Right ventricle myocardium superior (tissue), 1 donor: ENCODE measurements at regions not wholly inside any gene's neighbourhood (a gene's known extent, or its start where the extent isn't known, plus 50 kb on each side); places are given as distances from the start of the nearest gene placed in this dataset.

Source experiments
- ATAC-seq: fragments of 200-7000 bp; cut with Tn5 transposase; one replicate; pipeline ENCODE4 v1.9.1; 2020; ENCODE audit warnings: mild to moderate bottlenecking; ENCODE audit not compliant: poor library complexity
- DNase-seq: peaks from one replicate; pipeline ENCODE4 v3.0.0-alpha.2; 2020
- intact Hi-C: fragments of 100-400 bp; cut with DNase I; formaldehyde crosslinking; loops from one replicate; pipeline ENCODE4 v1.11.2; 2022
- donor health status: DM: no; HTN: yes; CAD: no; lungs with severe emphysema.

DNA sequence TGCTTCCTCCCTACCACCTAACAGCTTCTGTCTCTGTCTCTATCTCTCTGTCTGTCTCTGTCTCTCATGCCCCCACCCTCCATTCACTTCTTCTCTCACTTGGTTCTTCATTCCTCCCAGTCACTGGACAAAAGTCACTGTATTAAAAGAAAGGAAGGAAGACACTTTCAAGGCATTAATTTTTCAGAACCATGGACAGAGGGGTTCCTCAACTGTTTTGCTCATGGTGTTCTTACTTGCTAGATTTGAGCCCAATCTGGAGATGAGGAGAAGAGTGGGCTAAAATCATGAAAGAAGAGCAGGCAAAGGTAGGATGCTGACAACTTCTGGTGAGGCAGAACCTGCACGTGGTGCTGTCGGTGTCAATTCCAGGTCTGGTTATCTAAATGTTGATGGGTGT lies 116.7 kb upstream of the LARGE1 start:
- intact Hi-C loops, result no loop called here
- ATAC-seq (no peak), DNase-seq (no peak)

DNA sequence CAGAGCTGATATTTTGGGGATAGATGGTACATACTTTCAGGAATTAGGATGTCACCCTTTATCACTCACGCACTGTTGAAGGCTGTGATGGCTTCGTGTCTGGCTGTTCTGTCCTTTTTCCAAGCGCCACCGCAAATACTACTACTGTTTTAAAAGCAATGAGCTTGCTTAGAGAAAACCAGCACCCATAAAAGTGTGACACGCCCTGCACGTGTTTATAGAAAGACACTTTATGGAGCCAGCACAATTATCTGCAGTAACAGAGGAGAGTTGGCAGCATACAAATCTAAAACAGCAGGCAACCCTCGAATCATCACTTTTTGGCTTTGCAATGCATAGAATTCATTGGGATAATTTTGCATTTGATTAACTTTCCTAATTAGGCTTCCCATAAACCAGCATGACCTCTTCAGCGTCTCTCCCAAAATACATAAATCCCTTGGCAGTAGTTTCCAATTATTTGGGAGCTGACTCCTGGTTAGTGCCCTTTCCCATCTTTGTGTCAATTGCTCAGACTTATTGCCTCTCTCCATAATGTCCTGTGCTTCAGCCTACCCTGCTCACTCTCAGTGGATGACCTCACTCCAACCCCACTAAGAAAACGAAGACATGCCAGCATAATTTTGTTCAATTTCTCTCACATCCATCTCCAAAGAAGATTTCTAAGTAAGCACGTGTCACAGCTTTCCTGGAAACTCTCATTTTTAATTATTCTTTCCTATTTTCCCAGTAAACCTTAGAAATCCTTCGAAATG lies 118.7 kb upstream of the LARGE1 start:
- DNase-seq (no peak), ATAC-seq (no peak)
- intact Hi-C loops, result no loop called here

GRCh38 chr22:34045311-34045710 lies 125.0 kb upstream of the LARGE1 start:
- ATAC-seq (no peak), DNase-seq (no peak)
- intact Hi-C loops, result no loop called here

DNA sequence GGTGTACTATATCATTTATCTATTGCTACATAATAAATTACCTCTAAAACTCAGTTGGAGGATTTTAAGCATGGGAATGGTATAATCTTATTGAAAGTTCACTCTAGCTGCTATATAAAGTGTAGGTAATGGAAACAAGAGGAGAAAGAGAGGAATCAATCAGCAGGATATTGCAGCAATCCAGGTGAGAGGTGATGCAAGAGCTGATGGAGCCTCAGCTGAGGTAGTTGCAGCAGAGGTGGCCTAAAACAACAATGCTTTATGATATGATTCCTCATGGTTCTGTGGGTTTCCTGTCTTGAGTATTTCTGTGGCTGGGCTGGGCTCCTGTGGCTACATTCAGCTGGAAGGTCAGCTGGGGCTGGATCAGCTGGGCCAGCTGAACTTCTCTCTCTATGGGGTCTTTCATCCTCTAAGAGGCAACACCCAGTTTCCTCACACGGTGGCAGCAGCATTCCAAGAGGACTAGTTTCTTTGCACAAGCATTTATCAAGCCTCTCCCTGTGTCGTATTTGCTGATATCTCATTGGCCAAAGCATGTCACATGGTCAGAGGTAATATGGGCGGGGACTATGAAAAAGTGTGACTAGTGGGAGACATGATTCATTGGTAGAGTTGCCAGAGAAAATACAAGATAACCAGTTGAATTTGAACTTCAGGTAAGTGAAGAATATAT lies 135.4 kb upstream of the LARGE1 start:
- ATAC-seq (no peak), DNase-seq (no peak)
- intact Hi-C loops, result no loop called here

GRCh38 chr22:34057726-34058125 lies 137.4 kb upstream of the LARGE1 start:
- ATAC-seq (no peak), DNase-seq (no peak)
- intact Hi-C loops, result no loop called here

GRCh38 chr22:34064696-34065095 lies 144.4 kb upstream of the LARGE1 start:
- intact Hi-C loops, result no loop called here
- DNase-seq (no peak), ATAC-seq (no peak)

- ATAC-seq (no peak), DNase-seq (no peak)
- intact Hi-C loops, result no loop called here
Measured at GRCh38 chr22:34067031-34067430, 146.8 kb upstream of the LARGE1 start.

- no peak for ATAC-seq
- no peak for DNase-seq
- intact Hi-C loops, result no loop called here
Measured at GRCh38 chr22:34068001-34068400, 147.7 kb upstream of the LARGE1 start.

GRCh38 chr22:34070051-34070450 lies 149.8 kb upstream of the LARGE1 start:
- ATAC-seq (no peak), DNase-seq (no peak)
- intact Hi-C loops, result no loop called here

GRCh38 chr22:34070531-34070930 lies 150.3 kb upstream of the LARGE1 start:
- ATAC-seq (no peak), DNase-seq (no peak)
- intact Hi-C loops, result no loop called here

DNA sequence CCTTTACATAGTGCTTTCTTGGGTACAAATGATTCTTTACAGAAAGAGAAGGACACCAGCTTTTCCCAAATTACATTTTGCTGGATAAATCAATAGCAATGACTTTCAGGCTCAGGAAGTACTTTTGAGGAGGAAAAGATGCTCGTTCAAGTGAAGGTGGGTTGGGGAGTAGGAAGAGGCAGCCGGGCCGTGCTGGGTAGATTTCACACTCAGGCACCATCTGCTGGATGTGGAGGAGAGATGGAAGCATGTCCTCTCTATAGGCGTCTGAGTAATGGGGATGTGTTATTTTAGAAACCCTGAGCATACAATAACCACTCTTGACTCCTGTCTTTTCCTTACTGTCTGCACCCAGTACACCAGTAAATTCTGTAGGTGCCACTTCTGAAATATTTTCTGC lies 152.3 kb upstream of the LARGE1 start:
- intact Hi-C loops, result no loop called here
- ATAC-seq (no peak), DNase-seq (no peak)

- ATAC-seq (no peak), DNase-seq (no peak)
- intact Hi-C loops, result no loop called here
Measured at GRCh38 chr22:34080433-34080832, 160.2 kb upstream of the LARGE1 start.

GRCh38 chr22:34096770-34097169 lies 176.5 kb upstream of the LARGE1 start:
- no peak for ATAC-seq
- no peak for DNase-seq
- intact Hi-C loops, result no loop called here

- intact Hi-C loops, result no loop called here
- ATAC-seq (no peak), DNase-seq (no peak)
Measured at GRCh38 chr22:34099278-34099677, 179.0 kb upstream of the LARGE1 start.

- intact Hi-C loops, result no loop called here
- no peak for ATAC-seq
- DNase-seq, result no peak
Measured at GRCh38 chr22:34102633-34103032, 182.4 kb upstream of the LARGE1 start.

DNA sequence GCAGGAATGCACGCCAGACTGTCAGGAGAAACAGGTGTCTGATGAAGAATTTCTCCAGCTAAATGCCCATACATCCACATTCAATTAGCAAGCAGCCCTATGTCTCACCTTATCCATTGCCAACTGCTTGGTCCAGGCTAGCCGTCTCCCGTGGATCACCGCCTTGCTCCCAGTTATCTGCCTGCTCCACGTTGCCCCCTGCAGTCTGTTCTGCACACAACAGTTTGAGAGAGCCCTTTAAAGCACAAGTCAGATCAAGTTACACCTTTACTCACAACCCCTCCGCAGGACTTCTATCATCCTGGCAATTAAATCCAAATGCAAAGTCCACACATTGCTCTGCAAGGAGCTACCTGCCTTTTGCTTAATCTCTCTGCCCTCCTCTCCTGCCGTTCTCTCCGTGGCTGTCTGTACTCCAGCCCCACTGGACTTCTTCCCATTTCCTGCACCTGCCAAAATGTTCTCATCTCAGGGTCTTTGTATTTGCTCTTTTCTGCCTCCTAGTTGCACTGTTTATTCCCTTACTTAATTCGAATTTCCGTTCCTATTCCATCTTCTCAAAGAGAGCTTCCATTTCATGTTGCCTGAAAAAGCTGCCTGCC lies 185.3 kb upstream of the LARGE1 start:
- intact Hi-C loops, result loop anchor here (5.0 kb wide), 2 partner anchors 183 to 803 kb away; partner anchors contain the start of gene LARGE1
- ATAC-seq, result peak; percentile 87
- peak; percentile 68 for DNase-seq

GRCh38 chr22:34108168-34108567 lies 187.9 kb upstream of the LARGE1 start:
- ATAC-seq (no peak), DNase-seq (no peak)
- intact Hi-C loops, result loop anchor here (5.0 kb wide), 2 partner anchors 186 to 806 kb away; partner anchors contain the start of gene LARGE1

DNA sequence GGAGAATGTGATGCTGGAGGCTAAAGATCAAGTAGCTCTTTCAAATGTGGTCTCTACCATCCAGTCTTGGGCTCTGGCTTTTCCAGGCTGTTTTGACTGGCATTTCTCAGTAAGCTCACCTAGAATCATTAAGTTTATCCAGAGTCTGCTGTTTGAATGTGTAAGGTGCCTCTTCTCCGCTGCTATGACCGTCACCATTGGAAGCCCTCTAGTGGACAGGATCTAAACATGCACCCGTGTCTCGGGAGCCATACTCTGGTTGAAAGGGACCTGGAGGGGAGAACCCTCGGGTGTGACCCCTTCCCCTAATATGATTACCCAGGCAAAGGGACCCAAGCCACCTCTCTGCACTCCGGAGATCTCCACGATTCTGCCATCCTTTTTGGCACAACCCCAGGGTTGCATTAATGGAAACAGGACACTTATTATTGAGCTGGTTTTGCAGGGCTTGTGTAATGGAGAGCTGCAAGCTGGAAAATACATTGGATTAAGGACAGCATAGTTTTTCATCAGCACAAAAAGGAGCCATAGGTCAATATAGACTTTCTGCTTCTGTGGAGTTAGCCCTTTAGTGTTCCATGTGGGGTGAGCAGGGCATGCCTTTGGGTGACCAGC lies 191.0 kb upstream of the LARGE1 start:
- DNase-seq (no peak), ATAC-seq (peak; percentile 75)
- intact Hi-C loops, result no loop called here

DNA sequence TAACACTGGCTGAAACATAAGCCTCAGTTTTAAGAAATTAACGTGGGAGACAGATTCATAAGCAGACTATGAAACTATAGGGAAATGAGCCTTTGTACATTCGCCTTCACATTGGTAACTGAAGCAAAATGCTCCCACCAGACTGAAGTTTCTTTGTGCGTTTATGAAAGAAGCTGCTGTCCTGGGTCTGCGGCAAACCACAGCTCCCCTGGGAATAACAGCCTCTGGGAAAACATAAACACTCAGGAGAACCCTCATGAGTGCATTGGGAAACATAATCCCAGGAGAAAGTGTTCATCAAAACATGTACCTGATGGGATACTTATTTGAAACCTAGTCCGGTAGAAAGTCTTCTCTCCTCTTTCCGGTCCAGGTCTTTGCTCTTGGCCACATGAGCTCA lies 193.1 kb upstream of the LARGE1 start:
- intact Hi-C loops, result no loop called here
- DNase-seq (no peak), ATAC-seq (no peak)

- DNase-seq (no peak), ATAC-seq (no peak)
- intact Hi-C loops, result no loop called here
Measured at GRCh38 chr22:34114406-34114805, 194.1 kb upstream of the LARGE1 start.
